ENCODE measurements at regions not wholly inside any gene's neighbourhood (a gene's known extent, or its start where the extent isn't known, plus 50 kb on each side); places are given as distances from the start of the nearest gene placed in this dataset.

DNA sequence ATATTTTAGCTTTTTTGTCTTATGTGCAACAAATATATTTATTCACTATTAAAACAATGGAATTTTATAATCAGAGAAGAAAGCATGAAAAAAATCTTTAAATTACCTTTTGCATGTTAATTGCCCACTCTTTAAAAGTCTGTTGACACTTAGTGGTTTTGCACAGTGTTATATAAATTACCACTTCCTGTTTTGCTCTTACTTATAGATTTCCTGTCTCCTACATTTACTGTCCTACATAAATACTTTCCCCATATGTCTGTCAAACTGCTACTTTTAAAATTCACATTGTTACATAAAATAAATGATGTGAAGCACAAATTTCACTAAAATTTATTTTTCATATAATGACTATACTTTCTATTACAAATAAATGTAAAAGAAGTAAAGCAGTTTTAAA lies 161.1 kb upstream of the NDST4 start:
- no peak for TF ChIP-seq CTCF (IDR thresholded peaks at IDR 0.05)
- no peak for TF ChIP-seq POLR2AphosphoS5 (IDR thresholded peaks at IDR 0.05; ENCODE audit: low read depth, low read length)
- no peak for TF ChIP-seq REST (IDR thresholded peaks at IDR 0.05; ENCODE audit: insufficient read depth in 1 of 2, low read depth in 2 of 2, low read length in 1 of 2)
- TF ChIP-seq SIN3A (IDR thresholded peaks at IDR 0.05; ENCODE audit: borderline replicate concordance, insufficient read depth, low read depth, low read length), result no peak
- TF ChIP-seq TCF7L2 (IDR thresholded peaks at IDR 0.05; ENCODE audit: low read depth, low read length), result no peak
